T-helper 9 cell (primary cell): ENCODE measurements at regions not wholly inside any gene's neighbourhood (a gene's known extent, or its start where the extent isn't known, plus 50 kb on each side); places are given as distances from the start of the nearest gene placed in this dataset.

Experiments used
- DNase-seq: peaks from one replicate; pipeline ENCODE4 v3.0.0-alpha.2; 2020

DNA sequence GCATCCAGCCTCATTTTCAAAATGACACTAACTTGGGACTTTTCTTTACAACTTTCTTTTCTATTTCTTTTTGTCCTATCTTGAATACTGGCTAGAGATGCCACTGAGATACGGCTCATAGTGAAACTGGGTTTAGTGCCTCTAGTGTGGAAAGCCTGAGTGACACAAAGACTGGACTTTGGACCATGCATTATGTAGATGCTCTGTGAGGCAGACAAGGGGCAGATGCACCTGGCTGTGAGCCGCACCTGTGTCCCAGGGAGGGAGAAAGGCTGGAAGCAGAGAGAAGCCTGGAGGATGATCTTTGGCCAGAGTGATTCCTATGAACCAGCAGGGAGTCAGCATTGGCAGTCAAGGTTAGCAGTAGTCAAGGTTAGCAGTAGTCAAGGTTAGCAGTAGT, 852.3 kb upstream of the TMEM132C start:
- no peak for DNase-seq

DNA sequence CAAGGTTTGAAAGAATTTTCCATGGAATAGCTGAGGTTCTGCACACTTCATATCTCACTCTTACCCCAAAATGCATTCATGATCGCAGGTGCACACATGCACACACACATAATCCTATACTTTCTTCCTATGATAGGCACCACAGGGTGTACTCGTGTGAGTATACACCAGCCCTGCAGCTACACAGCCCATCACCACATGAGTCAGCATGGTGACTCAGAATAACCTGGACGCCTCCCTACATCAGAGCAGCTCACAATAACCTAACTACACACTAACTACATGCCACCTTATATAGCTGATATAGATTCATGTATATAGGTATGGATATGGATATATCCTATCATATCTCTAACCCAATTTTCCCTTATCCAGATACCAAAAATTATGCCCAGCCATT, 850.2 kb upstream of the TMEM132C start:
- no peak for DNase-seq

DNA sequence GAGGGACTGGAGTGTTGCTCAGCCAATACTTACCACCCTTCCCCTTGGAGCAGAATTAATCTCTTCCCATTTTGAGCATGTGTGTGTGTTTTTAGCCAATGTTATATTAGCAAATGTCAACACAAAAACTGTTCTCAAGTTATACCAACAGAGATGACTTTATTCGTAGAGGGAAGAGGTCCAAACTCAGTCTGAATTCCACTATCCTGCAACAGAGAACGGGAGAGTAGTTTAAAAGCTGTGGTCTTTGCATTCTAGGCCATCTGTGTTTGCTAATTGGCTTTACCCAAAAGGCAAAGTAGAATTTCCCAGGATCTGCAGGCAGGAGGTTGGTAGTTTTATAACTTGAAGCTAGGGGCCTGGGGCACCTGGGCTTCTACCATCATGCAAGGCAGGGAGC, 847.9 kb upstream of the TMEM132C start:
- DNase-seq: no peak

DNA sequence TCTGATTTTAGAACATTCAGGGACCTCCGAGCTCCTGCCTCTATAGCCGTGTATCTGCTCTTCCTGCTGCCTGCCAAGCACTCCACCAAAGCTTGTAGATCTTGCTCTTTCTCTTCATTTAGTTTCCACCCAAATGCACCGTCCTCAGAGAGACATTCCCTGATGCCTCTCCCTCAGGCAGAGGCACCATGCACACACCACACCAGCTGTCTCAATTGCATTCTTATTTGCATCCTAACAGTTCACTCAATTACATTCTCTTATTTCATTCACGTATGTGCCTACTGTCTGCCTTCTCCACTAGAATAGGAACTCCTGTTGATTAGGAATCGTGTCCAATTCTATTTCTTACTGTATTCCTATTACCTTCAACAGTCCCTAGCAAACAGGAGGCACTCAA, 845.4 kb upstream of the TMEM132C start:
- DNase-seq: no peak

- DNase-seq: no peak
Measured at GRCh38 chr12:127422935-127423566, 843.9 kb upstream of the TMEM132C start.

DNA sequence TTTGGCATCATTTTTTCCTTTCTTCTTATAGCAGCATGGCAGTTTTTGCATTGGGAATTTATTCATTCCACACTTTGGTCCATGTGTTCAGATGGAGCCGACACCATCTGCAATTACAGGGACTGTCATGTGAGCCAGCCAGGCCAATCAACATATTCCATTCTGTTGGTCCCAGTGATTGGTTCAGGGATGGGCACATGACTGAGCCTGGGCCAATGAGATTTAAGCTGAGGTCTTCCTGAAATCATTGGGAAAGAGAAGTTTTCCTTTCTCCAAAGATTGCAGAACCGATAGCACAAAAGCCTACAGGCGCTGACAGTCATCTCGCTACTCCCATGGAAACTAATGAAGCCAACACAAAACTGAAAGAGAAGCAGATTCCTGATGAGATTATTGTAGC, 841.5 kb upstream of the TMEM132C start:
- no peak for DNase-seq

DNA sequence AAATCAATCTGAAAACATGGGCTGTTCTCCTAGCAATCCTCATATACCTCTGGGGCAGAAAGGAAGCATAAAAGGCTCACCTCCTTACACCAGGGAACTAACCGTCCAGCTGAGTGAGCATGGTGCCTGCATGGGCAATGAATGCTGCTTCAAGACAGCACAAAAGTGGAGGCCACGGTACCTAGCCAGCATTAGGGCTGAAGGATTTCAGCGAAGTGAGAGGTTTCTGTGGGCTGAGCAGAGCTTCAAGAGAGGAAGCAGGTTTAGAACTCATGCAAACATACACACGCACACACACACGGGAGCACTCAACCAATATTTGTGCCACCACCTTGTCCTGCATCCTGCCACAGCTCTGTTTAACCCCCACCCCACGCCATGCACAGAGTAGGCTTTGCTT, 838.5 kb upstream of the TMEM132C start:
- DNase-seq: no peak

DNA sequence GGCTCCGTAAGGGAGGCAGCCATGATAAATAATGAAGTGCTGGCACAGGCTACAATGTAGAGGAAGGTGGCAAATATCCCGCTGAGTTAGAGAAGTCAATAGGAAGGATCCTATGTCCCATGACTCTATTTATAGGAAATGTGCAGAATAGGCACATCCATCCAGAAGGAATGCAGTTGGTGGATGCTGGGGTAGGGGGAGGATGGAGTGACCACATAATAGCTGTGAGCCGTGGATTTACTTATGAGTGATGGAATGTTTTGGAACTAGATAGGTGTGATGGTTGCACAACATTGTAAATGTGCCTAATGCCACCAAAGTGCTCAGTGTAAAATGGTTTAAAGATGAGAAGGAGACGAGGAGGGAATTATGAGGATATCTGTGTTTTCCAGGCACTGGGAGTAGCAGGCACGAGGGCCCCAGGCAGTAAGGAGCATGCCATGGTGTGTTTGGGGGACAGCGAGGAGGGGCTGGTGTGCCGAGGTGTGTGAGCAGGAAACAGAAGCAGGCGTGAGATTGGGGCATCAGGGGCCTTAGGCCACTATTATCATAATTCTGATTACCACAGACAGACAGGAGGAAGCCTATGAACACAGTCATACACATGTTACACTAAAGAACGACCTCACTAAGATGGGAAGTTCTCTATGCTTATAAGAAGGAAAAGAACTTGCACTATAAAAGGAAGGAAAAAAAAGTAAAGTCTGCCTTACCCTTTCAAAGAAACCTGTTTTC, 837.3 kb upstream of the TMEM132C start:
- no peak for DNase-seq

DNA sequence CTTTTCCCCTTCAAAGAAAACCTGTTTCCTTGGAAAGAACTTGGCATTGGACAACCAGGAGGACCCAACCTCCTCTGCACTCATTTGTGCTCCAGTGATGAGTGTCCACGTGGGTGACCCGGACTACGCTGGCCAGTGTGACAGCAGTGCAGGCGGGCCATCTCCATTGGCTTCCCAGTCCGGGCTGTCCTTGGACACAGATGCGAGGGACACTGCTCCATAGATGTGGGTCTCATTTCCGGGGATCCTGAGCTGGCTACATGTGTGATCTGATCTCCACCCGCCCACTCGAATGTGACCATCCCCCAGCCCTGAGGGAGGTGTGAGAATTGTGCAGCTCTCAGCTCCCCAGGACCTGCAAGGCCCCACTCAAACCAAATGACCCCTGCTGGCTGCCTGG, 836.6 kb upstream of the TMEM132C start:
- no peak for DNase-seq

DNA sequence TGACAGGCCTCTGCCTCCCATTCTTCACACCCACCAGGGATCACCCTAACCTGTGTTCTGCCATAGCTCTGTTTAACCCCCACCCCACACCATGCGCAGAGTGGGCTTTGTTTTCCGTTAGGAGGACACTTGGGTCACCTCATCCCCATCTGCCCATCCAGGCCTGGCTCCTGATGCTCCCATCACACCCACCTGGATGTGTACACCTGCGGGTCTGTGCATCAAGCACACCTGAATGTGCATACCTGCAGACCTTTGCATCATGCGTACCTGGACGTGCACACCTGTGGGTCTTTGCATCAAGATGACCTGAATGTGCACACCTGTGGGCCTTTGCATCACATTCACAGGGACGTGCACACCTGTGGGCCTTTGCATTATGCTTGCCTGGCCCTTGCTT, 835.8 kb upstream of the TMEM132C start:
- no peak for DNase-seq

DNA sequence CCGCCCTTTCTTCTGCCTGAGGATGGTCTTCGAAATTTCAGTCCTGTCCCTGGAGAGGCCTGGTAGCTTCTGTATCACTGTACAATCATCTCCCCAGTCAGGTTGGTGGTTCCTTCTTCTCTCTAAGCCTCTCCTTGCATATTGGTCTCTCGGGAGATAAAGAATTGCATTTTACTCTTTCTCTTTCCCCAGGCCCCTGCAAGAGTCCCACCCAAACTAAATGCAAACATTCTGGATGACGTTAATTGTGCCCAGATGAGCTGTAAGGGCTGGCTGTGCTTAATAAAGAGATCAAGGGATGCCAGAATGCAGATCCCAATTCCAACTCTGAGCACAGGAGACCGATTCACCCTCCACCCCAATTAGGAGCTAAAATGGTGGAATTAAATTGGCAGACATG, 835.4 kb upstream of the TMEM132C start:
- DNase-seq: no peak

DNA sequence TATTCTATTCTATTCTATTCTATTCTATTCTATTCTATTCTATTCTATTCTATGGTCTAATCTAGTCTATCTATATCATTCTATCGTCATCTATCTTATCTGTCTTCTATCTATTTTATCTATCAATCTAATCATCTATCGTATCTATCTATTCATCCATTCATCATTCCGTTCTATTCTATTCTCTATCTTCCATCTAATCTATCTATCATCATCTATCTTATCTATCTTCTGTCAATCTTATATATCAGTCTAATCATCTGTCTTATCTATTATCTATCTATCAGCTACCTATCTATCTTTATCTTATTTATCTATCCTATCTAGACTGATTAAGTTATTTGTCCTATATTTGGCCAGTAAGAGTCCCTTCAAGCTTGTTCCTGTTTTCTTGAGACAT, 831.5 kb upstream of the TMEM132C start:
- no peak for DNase-seq

DNA sequence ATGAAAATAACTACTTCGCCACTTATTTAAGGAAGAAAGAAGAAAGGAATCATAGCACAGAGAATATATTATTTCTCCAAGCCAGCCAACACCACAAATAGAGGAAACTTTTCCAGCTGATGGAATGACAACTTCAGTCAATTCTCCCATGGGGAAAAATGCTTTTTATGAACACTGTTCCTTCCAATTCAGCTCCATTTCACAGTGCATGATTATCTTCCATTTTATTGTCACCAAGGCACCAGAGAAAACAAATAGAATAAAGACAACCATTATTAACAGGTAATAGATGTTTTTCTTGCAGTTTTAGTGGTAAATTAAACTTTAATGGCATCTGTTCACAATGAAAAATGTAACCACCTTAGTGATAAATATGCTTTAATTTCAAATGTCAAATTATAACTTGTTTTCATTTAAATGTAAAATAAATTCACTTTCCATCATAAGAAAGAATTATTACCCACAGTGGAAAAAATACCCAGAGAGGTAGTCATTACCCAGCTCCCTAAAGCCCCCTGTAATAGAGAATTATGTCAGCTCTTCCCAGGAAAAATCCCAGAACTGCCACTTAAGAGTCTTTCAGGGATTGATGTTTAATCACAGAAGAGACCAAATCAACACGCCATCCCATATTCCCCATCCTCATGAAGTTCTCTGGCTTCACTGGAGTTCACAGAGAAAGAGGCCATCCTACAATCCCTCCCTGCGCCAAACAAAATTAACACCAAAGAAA, 828.3 kb upstream of the TMEM132C start:
- no peak for DNase-seq

DNA sequence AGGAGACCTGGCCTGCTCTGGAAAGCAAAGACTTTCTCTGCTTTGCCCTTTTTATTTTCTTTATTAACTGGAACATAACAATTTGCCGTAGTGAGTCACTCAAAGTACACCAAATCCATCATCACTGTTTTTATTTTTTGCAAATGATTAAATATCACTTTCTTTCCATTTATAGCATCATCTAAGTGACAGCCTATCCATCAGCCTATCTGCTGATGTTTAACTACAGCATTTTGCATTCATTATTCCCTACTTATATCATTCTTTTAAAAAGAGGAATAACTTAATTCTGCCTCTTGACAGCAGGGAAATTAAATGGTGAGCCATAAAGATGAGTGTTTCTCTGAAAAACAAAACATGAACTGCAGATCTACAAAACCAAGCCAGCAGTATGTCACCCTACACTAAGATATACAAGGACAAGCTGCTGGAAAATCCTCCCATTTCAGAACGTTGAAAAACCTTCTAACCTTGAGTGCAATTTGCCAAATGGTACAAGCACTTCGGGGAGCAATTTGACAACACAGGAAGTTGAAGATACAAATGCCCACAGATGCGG, 821.3 kb upstream of the TMEM132C start:
- no peak for DNase-seq

DNA sequence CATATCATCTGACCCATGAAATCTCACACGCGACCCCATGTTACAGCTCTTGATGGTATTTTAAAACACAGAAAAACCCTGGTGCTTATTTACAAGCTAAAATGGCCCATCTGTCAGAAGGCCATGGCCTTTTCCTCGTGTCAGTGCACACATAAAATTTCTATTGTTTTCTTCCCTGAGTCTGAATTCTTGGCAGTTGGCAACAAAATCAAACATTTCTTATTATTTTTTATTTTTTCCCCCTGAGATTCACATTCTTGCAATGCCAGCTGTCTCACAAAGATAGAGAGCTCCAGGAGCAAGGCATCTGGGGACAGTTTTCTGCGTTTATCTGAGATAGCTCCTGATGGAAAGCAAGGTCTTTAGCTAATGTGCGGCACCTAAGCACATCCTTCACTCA, 818.1 kb upstream of the TMEM132C start:
- DNase-seq: no peak

- no peak for DNase-seq
Measured at GRCh38 chr12:127450826-127451225, 816.1 kb upstream of the TMEM132C start.

DNA sequence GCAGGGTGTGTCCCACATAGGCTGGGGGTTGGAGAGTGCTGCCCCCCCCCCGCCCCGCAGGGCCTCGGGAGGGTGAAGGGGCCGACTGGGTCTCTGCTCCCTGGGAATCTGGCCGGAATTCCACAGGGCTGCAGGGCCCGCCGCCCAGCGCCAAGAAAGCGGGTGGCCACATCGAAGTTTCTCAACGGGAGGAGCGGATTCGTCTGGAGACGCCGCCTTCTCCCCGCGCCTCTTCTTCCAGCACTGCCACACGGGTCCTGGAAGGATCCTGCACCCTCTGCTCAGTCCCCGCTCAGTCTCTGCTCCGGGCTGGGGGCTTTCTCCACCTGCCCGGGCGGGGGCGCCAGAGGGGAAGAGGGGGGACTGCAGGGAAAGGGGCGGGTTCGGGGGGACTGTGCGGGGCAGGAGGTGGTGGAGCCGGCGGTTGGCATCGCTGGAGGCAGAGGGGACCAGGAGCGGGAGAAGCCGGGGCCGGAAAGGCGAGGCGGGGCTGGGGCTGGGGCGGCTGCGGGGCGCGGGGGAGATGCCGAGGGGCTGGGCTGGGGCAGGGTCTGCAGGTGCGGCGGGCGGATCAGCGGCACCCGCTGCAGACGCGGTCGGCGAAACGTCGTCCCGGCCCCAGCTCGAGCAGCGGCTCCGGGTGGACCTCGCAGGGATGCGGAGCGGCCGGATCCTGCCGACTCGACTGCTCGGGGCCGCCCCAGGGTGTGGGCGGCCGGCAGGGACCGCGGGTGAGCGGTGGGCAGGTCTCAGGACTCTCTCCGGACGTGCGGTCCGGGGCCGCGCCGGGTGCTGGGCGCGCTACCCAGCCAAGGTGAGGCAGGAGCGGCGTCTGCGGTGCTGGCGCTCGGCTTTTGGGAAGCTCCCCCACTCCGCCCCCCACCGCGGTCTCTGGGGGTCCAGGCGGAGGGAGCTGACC, 811.4 kb upstream of the TMEM132C start:
- DNase-seq: no peak

DNA sequence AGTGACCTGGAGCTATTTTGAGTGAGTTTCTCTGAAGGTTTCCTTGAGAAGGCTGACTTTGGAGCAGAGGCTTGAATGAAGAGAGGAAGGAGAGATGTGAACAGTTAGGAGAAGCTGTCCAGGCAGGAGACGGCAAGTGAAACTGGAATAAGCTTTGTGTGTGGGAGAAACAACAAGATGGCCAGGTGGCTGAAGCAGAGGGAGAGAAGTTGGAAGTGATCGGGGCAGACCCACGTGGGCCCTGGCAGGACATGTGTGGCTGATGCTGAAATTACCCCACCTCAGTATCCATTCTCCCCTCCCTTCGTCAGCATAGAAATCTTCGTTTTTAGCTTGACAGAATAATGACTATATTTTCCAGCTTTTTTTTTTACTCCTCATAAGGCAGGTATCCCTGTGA, 809.2 kb upstream of the TMEM132C start:
- no peak for DNase-seq

DNA sequence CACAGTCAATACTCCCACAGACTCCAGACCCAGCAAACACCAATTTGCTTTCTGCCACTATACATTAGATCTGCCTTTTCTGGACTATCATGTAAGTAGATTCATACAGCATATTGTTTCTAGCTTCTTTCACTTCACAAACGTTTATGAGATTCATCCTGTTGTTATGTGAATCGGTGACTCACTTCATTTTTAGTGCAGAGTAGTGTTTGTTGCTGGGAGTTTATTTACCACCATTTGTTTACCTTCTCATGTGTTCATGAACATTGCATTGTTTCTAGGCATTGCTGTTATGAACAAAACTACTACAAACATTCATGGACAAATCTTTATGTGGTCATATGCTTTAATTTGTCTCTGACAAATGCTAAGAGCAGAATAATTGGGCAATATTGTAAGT, 807.8 kb upstream of the TMEM132C start:
- DNase-seq: no peak

- DNase-seq: no peak
Measured at GRCh38 chr12:127459687-127460086, 807.3 kb upstream of the TMEM132C start.

GRCh38 chr12:127463237-127463636, 803.7 kb upstream of the TMEM132C start:
- no peak for DNase-seq

DNA sequence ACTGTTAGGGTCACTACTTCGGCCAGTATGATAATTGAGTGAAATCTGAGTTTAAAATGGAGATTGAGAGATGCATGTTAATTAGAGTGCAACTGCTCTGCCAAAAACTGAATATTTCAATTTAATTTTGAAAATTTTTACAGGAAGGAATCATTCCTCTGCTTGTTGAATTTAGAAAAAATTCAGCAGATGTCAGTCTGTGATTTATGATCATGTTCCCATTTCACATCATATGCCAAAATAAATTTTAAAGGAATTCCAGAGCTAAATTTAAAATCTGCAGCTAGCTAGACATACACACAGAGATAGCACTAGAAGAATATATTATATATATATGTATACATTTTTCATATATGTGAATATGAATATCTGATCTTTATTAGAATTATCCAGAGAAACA, 797.6 kb upstream of the TMEM132C start:
- no peak for DNase-seq

DNA sequence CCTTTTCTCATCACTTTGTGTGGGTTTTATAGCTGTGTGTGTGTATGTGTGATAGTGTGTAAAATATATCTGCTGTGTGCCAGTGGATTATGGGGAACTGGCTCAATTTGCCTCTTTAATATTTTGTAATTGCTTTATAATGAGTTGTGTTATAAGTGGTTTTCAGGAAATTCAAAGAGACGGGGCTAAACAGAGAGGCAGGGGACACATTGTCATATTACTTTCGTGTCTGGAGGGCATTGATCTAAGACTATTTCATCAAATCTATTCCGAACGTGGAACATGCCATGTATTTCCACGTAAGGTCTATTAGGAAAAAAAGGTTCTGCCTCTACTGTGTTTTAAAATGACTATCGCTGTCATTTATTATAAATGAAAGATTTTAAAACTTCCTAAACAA, 793.2 kb upstream of the TMEM132C start:
- DNase-seq: no peak
